ENCODE measurements at regions not wholly inside any gene's neighbourhood (a gene's known extent, or its start where the extent isn't known, plus 50 kb on each side); places are given as distances from the start of the nearest gene placed in this dataset.

DNA sequence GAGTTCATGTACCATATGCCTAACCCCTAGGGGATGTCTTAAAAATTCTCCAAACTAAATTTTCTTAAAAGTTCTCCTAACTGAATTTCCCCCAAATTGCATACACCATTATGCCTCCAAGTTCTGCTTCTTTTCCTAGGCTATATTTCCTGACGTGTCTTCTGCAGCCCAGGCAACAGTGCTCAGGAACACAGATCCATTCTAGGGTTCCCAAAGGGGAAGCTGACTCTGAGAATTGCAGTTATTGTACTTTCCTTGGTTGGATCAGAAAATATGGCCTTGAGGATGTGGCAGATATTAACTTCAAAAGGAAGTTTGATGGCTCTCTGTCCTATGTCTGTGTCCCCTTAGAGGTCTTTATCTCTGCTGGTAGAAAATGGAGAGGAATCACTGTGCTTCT lies 124.3 kb downstream of the TMEM17 start:
- H3K27ac ChIP-seq, result no peak overlapping the region
- H3K9me3 ChIP-seq (ENCODE audit: control insufficient read depth, low read length), result no peaks in the 10 kb centered on the region
- TF ChIP-seq, protein P1, sequence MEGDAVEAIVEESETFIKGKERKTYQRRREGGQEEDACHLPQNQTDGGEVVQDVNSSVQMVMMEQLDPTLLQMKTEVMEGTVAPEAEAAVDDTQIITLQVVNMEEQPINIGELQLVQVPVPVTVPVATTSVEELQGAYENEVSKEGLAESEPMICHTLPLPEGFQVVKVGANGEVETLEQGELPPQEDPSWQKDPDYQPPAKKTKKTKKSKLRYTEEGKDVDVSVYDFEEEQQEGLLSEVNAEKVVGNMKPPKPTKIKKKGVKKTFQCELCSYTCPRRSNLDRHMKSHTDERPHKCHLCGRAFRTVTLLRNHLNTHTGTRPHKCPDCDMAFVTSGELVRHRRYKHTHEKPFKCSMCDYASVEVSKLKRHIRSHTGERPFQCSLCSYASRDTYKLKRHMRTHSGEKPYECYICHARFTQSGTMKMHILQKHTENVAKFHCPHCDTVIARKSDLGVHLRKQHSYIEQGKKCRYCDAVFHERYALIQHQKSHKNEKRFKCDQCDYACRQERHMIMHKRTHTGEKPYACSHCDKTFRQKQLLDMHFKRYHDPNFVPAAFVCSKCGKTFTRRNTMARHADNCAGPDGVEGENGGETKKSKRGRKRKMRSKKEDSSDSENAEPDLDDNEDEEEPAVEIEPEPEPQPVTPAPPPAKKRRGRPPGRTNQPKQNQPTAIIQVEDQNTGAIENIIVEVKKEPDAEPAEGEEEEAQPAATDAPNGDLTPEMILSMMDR (IDR thresholded peaks at IDR 0.05), result no peak
- H3K9ac ChIP-seq, result no peak overlapping the region
- H3K4me2 ChIP-seq (ENCODE audit: low read length), result no peak overlapping the region
- no peaks in the 10 kb centered on the region for H3K79me2 ChIP-seq
- H3K27me3 ChIP-seq (ENCODE audit: control insufficient read depth, insufficient read depth, low read length), result no peaks in the 10 kb centered on the region
- H3K36me3 ChIP-seq (ENCODE audit: control insufficient read depth, insufficient read depth, low read length), result no peaks in the 10 kb centered on the region
- no peaks in the 10 kb centered on the region for H3K4me1 ChIP-seq
- H2AFZ ChIP-seq, result no peak overlapping the region
- no peak overlapping the region for H3K4me3 ChIP-seq (ENCODE audit: low read depth, low read length)

DNA sequence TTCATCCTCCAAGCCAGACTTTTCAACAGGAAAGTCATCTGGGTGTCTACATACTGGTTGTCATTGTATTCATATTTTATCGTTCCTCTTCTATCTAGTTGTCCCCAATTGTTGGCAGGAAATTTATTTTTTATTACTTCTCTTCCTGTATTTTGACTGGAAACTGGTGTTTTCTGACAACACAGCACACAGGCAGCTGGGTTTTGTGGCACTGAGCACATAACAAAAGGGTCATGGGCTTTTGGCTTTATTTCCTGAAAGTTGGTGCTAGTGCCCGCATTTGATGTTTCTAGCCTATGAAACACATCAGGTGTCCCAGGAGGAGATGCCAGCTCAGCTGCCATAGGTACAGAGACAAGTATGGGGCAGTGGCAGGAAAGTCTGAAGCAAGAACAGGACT lies 126.4 kb downstream of the TMEM17 start:
- Histone ChIP-seq H3K4me3 (ENCODE audit: low read depth, low read length) (no peak overlapping the region), H3K9me3 (ENCODE audit: control insufficient read depth, low read length) (no peaks in the 10 kb centered on the region), H3K36me3 (ENCODE audit: control insufficient read depth, insufficient read depth, low read length) (no peaks in the 10 kb centered on the region), H2AFZ (no peak overlapping the region), H3K79me2 (no peaks in the 10 kb centered on the region), H3K4me1 (no peaks in the 10 kb centered on the region), H3K9ac (no peak overlapping the region), H3K27ac (no peak overlapping the region), H3K4me2 (ENCODE audit: low read length) (no peak overlapping the region), H3K27me3 (ENCODE audit: control insufficient read depth, insufficient read depth, low read length) (no peaks in the 10 kb centered on the region)
- TF ChIP-seq, protein P1 (IDR thresholded peaks at IDR 0.05), result no peak

- H3K79me2 ChIP-seq, result no peaks in the 10 kb centered on the region
- no peaks in the 10 kb centered on the region for H3K9me3 ChIP-seq (ENCODE audit: control insufficient read depth, low read length)
- no peak overlapping the region for H3K9ac ChIP-seq
- TF ChIP-seq, protein P1 (IDR thresholded peaks at IDR 0.05), result no peak
- no peak overlapping the region for H3K4me2 ChIP-seq (ENCODE audit: low read length)
- H3K4me1 ChIP-seq, result no peaks in the 10 kb centered on the region
- H3K36me3 ChIP-seq (ENCODE audit: control insufficient read depth, insufficient read depth, low read length), result no peaks in the 10 kb centered on the region
- no peak overlapping the region for H3K27ac ChIP-seq
- H3K4me3 ChIP-seq (ENCODE audit: low read depth, low read length), result no peak overlapping the region
- H2AFZ ChIP-seq, result no peak overlapping the region
- H3K27me3 ChIP-seq (ENCODE audit: control insufficient read depth, insufficient read depth, low read length), result no peaks in the 10 kb centered on the region
Observed at GRCh38 chr2:62375113-62375420, 130.9 kb downstream of the TMEM17 start.

DNA sequence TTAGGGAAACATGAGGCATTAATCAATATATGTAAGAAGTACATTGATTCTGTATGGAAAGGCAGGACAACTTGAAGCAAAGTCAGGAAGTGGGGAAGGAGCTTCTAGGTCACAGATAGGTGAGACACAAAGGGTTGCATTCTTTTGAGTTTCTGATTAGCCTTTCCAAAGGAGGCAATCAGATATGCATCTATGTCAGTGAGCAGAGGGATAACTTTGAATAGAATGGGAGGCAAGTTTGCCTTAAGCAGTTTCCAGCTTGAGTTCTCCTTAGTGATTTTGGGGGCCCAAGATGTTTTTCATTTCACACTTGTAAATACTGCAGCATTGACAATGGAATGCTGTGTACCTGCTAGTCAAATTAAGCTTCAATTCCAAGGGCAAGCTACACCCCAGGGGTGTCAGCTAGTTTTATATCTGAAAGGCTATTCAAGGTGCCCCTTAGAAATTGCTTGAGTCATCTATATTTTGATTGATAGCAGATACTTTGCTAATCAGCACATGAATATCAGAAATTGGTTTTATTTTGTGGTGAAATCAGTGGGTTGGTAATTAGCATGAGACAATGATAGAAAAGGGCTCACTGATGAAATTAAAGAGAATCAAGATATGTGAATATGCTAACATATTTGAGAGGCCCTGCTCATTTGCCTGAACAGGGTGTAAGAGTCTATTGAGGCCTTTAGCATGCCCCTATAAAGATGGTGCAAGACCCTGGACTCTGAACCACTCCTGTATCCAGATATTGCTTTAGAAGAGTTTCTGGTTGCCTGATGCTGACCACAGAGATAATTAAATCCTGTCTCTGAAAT lies 131.5 kb downstream of the TMEM17 start:
- TF ChIP-seq, protein P1 (IDR thresholded peaks at IDR 0.05), result no peak
- Histone ChIP-seq H3K9me3 (ENCODE audit: control insufficient read depth, low read length) (no peaks in the 10 kb centered on the region), H3K27me3 (ENCODE audit: control insufficient read depth, insufficient read depth, low read length) (no peaks in the 10 kb centered on the region), H3K9ac (no peak overlapping the region), H3K36me3 (ENCODE audit: control insufficient read depth, insufficient read depth, low read length) (no peaks in the 10 kb centered on the region), H2AFZ (no peak overlapping the region), H3K27ac (no peak overlapping the region), H3K79me2 (no peaks in the 10 kb centered on the region), H3K4me1 (no peaks in the 10 kb centered on the region), H3K4me2 (ENCODE audit: low read length) (no peak overlapping the region), H3K4me3 (ENCODE audit: low read depth, low read length) (no peak overlapping the region)

DNA sequence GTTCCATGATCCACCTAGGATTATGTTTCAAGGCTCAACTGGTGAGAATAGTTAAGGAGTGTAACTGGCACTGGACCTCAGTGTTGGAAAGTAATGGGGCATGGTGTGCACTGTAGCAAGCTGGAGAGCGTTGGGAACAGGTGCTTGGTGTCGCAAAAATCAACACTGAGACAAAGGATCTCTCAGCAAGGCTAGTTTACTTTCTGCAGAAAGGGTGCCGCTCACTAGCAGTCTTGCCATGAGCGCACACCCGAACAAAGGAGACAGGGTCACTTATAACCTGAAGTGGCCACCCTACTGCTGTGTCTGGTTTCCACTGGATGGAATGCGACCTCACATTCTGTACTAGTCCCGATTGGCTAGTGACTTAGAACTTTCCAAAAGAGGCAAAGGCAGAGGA lies 133.2 kb downstream of the TMEM17 start:
- H3K9ac ChIP-seq, result no peak overlapping the region
- no peaks in the 10 kb centered on the region for H3K4me1 ChIP-seq
- no peaks in the 10 kb centered on the region for H3K79me2 ChIP-seq
- no peaks in the 10 kb centered on the region for H3K9me3 ChIP-seq (ENCODE audit: control insufficient read depth, low read length)
- H3K27ac ChIP-seq, result no peak overlapping the region
- no peak overlapping the region for H3K4me3 ChIP-seq (ENCODE audit: low read depth, low read length)
- no peak overlapping the region for H3K4me2 ChIP-seq (ENCODE audit: low read length)
- no peak overlapping the region for H2AFZ ChIP-seq
- H3K36me3 ChIP-seq (ENCODE audit: control insufficient read depth, insufficient read depth, low read length), result no peaks in the 10 kb centered on the region
- TF ChIP-seq, protein P1 (IDR thresholded peaks at IDR 0.05), result no peak
- no peaks in the 10 kb centered on the region for H3K27me3 ChIP-seq (ENCODE audit: control insufficient read depth, insufficient read depth, low read length)
